GM23338 (cell line): ENCODE measurements at regions not wholly inside any gene's neighbourhood (a gene's known extent, or its start where the extent isn't known, plus 50 kb on each side); places are given as distances from the start of the nearest gene placed in this dataset.

Source experiments
- CREB1 ChIP-seq: fragments of 250-450 bp; sonication (Bioruptor Pico); IDR thresholded peaks from 2 replicates; pipeline ENCODE4 v1.5.0; 2020; ENCODE audit warnings: low read depth, mild to moderate bottlenecking, moderate library complexity
- EZH2 ChIP-seq: fragments of 200-600 bp; sonication (generic); IDR thresholded peaks from one replicate; pipeline ENCODE4 v1.8.0; 2017; ENCODE audit warnings: antibody characterized with exemption, mild to moderate bottlenecking, low read depth; ENCODE audit not compliant: unreplicated experiment
- EZH2phosphoT487 ChIP-seq: fragments of 200-600 bp; sonication (generic); IDR thresholded peaks from one replicate; pipeline ENCODE4 v1.8.1; 2018; ENCODE audit warnings: antibody characterized with exemption; ENCODE audit not compliant: unreplicated experiment
- JUNB ChIP-seq: IDR thresholded peaks from one replicate; pipeline ENCODE4 v1.6.1; 2016; ENCODE audit warnings: antibody characterized with exemption; ENCODE audit not compliant: unreplicated experiment
- NANOG ChIP-seq: IDR thresholded peaks from 2 replicates; pipeline ENCODE4 v1.6.1; 2016; ENCODE audit warnings: antibody characterized with exemption, borderline replicate concordance
- POLR2AphosphoS5 ChIP-seq: IDR thresholded peaks from 2 replicates; pipeline ENCODE4 v1.6.1; 2016; ENCODE audit warnings: antibody characterized with exemption, low read depth
- STAT1 ChIP-seq: IDR thresholded peaks from one replicate; pipeline ENCODE4 v1.6.1; 2016; ENCODE audit warnings: antibody characterized with exemption; ENCODE audit not compliant: unreplicated experiment
- ZNF114 ChIP-seq: fragments of 250-450 bp; sonication (Bioruptor Pico); IDR thresholded peaks from 2 replicates; pipeline ENCODE4 v1.5.0; 2020; ENCODE audit warnings: mild to moderate bottlenecking, moderate library complexity
- ZNF331 ChIP-seq: fragments of 250-450 bp; sonication (Bioruptor Pico); IDR thresholded peaks from 2 replicates; pipeline ENCODE4 v1.5.0; 2020; ENCODE audit warnings: low read depth, mild to moderate bottlenecking, moderate library complexity
- TF ChIP-seq, protein P1 (sequence below): IDR thresholded peaks from 2 replicates; pipeline ENCODE4 v1.6.1; 2016; ENCODE audit warnings: antibody characterized with exemption
- TF ChIP-seq, protein P2 (sequence below), 2 experiments: fragments of 200-600 bp in 1 of 2; sonication (generic) in 1 of 2; conservative IDR thresholded peaks; 2 replicates each; pipeline versions ENCODE4 v1.5.1 to v1.6.1; 2016 to 2017; ENCODE audit warnings: antibody characterized with exemption in 2 of 2, low read depth in 2 of 2, mild to moderate bottlenecking in 2 of 2, moderate library complexity in 1 of 2
- TF ChIP-seq, protein P3 (sequence below): fragments of 250-450 bp; sonication (Bioruptor Pico); IDR thresholded peaks from 2 replicates; pipeline ENCODE4 v1.5.0; 2020; ENCODE audit warnings: mild to moderate bottlenecking, moderate library complexity
- TF ChIP-seq, protein P4 (sequence below): IDR thresholded peaks from one replicate; pipeline ENCODE4 v1.6.1; 2018; ENCODE audit warnings: antibody characterized with exemption; ENCODE audit not compliant: unreplicated experiment

DNA sequence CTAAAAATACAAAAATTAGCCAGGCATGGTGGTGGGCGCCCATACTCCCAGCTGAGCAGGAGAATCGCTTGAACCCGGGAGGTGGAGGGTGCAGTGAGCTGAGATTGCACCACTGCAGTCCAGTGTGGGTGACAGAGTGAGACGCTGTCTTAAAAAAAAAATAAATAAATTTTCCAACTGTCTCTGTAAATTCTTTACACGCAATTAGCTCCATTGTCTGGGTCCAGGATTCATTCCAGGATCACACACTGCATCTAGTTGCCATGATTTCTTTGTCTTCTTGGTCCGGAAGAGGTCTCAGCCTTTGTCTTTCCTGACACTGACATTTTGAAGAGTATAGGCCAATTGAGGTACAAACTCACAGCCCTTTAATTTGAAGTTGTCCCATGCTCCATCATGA, 167.6 kb upstream of the NYAP2 start:
- TF ChIP-seq, protein P1, sequence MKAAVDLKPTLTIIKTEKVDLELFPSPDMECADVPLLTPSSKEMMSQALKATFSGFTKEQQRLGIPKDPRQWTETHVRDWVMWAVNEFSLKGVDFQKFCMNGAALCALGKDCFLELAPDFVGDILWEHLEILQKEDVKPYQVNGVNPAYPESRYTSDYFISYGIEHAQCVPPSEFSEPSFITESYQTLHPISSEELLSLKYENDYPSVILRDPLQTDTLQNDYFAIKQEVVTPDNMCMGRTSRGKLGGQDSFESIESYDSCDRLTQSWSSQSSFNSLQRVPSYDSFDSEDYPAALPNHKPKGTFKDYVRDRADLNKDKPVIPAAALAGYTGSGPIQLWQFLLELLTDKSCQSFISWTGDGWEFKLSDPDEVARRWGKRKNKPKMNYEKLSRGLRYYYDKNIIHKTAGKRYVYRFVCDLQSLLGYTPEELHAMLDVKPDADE: no peak
- TF ChIP-seq, protein P2, sequence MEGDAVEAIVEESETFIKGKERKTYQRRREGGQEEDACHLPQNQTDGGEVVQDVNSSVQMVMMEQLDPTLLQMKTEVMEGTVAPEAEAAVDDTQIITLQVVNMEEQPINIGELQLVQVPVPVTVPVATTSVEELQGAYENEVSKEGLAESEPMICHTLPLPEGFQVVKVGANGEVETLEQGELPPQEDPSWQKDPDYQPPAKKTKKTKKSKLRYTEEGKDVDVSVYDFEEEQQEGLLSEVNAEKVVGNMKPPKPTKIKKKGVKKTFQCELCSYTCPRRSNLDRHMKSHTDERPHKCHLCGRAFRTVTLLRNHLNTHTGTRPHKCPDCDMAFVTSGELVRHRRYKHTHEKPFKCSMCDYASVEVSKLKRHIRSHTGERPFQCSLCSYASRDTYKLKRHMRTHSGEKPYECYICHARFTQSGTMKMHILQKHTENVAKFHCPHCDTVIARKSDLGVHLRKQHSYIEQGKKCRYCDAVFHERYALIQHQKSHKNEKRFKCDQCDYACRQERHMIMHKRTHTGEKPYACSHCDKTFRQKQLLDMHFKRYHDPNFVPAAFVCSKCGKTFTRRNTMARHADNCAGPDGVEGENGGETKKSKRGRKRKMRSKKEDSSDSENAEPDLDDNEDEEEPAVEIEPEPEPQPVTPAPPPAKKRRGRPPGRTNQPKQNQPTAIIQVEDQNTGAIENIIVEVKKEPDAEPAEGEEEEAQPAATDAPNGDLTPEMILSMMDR (conservative IDR thresholded peaks at IDR 0.05; ENCODE audit: low read depth in 2 of 2): no peak
- TF ChIP-seq EZH2phosphoT487: no peak
- TF ChIP-seq, protein P3, sequence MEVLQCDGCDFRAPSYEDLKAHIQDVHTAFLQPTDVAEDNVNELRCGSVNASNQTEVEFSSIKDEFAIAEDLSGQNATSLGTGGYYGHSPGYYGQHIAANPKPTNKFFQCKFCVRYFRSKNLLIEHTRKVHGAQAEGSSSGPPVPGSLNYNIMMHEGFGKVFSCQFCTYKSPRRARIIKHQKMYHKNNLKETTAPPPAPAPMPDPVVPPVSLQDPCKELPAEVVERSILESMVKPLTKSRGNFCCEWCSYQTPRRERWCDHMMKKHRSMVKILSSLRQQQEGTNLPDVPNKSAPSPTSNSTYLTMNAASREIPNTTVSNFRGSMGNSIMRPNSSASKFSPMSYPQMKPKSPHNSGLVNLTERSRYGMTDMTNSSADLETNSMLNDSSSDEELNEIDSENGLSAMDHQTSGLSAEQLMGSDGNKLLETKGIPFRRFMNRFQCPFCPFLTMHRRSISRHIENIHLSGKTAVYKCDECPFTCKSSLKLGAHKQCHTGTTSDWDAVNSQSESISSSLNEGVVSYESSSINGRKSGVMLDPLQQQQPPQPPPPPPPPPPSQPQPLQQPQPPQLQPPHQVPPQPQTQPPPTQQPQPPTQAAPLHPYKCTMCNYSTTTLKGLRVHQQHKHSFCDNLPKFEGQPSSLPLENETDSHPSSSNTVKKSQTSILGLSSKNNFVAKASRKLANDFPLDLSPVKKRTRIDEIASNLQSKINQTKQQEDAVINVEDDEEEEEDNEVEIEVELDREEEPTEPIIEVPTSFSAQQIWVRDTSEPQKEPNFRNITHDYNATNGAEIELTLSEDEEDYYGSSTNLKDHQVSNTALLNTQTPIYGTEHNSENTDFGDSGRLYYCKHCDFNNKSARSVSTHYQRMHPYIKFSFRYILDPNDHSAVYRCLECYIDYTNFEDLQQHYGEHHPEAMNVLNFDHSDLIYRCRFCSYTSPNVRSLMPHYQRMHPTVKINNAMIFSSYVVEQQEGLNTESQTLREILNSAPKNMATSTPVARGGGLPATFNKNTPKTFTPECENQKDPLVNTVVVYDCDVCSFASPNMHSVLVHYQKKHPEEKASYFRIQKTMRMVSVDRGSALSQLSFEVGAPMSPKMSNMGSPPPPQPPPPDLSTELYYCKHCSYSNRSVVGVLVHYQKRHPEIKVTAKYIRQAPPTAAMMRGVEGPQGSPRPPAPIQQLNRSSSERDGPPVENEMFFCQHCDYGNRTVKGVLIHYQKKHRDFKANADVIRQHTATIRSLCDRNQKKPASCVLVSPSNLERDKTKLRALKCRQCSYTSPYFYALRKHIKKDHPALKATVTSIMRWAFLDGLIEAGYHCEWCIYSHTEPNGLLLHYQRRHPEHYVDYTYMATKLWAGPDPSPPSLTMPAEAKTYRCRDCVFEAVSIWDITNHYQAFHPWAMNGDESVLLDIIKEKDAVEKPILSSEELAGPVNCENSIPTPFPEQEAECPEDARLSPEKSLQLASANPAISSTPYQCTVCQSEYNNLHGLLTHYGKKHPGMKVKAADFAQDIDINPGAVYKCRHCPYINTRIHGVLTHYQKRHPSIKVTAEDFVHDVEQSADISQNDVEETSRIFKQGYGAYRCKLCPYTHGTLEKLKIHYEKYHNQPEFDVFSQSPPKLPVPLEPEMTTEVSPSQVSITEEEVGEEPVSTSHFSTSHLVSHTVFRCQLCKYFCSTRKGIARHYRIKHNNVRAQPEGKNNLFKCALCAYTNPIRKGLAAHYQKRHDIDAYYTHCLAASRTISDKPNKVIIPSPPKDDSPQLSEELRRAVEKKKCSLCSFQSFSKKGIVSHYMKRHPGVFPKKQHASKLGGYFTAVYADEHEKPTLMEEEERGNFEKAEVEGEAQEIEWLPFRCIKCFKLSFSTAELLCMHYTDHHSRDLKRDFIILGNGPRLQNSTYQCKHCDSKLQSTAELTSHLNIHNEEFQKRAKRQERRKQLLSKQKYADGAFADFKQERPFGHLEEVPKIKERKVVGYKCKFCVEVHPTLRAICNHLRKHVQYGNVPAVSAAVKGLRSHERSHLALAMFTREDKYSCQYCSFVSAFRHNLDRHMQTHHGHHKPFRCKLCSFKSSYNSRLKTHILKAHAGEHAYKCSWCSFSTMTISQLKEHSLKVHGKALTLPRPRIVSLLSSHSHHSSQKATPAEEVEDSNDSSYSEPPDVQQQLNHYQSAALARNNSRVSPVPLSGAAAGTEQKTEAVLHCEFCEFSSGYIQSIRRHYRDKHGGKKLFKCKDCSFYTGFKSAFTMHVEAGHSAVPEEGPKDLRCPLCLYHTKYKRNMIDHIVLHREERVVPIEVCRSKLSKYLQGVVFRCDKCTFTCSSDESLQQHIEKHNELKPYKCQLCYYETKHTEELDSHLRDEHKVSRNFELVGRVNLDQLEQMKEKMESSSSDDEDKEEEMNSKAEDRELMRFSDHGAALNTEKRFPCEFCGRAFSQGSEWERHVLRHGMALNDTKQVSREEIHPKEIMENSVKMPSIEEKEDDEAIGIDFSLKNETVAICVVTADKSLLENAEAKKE (CRISPR knock-in tag): no peak
- TF ChIP-seq EZH2: no peak
- no peak for TF ChIP-seq POLR2AphosphoS5
- no peak for TF ChIP-seq ZNF114
- TF ChIP-seq, protein P4, sequence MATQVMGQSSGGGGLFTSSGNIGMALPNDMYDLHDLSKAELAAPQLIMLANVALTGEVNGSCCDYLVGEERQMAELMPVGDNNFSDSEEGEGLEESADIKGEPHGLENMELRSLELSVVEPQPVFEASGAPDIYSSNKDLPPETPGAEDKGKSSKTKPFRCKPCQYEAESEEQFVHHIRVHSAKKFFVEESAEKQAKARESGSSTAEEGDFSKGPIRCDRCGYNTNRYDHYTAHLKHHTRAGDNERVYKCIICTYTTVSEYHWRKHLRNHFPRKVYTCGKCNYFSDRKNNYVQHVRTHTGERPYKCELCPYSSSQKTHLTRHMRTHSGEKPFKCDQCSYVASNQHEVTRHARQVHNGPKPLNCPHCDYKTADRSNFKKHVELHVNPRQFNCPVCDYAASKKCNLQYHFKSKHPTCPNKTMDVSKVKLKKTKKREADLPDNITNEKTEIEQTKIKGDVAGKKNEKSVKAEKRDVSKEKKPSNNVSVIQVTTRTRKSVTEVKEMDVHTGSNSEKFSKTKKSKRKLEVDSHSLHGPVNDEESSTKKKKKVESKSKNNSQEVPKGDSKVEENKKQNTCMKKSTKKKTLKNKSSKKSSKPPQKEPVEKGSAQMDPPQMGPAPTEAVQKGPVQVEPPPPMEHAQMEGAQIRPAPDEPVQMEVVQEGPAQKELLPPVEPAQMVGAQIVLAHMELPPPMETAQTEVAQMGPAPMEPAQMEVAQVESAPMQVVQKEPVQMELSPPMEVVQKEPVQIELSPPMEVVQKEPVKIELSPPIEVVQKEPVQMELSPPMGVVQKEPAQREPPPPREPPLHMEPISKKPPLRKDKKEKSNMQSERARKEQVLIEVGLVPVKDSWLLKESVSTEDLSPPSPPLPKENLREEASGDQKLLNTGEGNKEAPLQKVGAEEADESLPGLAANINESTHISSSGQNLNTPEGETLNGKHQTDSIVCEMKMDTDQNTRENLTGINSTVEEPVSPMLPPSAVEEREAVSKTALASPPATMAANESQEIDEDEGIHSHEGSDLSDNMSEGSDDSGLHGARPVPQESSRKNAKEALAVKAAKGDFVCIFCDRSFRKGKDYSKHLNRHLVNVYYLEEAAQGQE: no peak
- no peak for TF ChIP-seq JUNB
- TF ChIP-seq STAT1: no peak
- no peak for TF ChIP-seq NANOG
- no peak for TF ChIP-seq CREB1 (CRISPR knock-in tag)
- TF ChIP-seq ZNF331: no peak
